Liver (tissue), 3 donors: ENCODE measurements at regions not wholly inside any gene's neighbourhood (a gene's known extent, or its start where the extent isn't known, plus 50 kb on each side); places are given as distances from the start of the nearest gene placed in this dataset.

ENCODE experiments used
- EGR1 ChIP-seq, 2 donors: IDR thresholded peaks; 2 replicates each; pipeline ENCODE4 v1.6.1; 2016 to 2018; ENCODE audit warnings: antibody characterized with exemption in 2 of 2, low read depth in 2 of 2
- RAD21 ChIP-seq, 2 donors: IDR thresholded peaks; 2 replicates each; pipeline ENCODE4 v1.6.1; 2016; ENCODE audit warnings: antibody characterized with exemption in 2 of 2, mild to moderate bottlenecking in 2 of 2
- REST ChIP-seq: IDR thresholded peaks from 2 replicates; pipeline ENCODE4 v1.6.1; 2016; ENCODE audit warnings: antibody characterized with exemption, mild to moderate bottlenecking
- RXRA ChIP-seq, 2 donors: IDR thresholded peaks; 2 replicates each; pipeline ENCODE4 v1.6.1; 2017 to 2018; ENCODE audit warnings: antibody characterized with exemption in 2 of 2, mild to moderate bottlenecking in 1 of 2
- SP1 ChIP-seq: IDR thresholded peaks from 2 replicates; pipeline ENCODE4 v1.6.1; 2018; ENCODE audit warnings: antibody characterized with exemption, mild to moderate bottlenecking
- YY1 ChIP-seq: IDR thresholded peaks from 2 replicates; pipeline ENCODE4 v1.6.1; 2016; ENCODE audit warnings: antibody characterized with exemption, mild to moderate bottlenecking
- TF ChIP-seq, protein P1 (sequence below): fragments of 150-350 bp; IDR thresholded peaks from 2 replicates; pipeline ENCODE4 v1.5.1; 2017; ENCODE audit warnings: improper control_type of control experiment, low read depth, low read length; ENCODE audit not compliant: missing input control
- TF ChIP-seq, protein P2 (sequence below): IDR thresholded peaks from 2 replicates; pipeline ENCODE4 v1.6.1; 2016; ENCODE audit warnings: antibody characterized with exemption
- donor health status: healthy.
- donor health status: healthy.

GRCh38 chr4:152154433-152154832, 381.5 kb downstream of the FBXW7 start:
- TF ChIP-seq, protein P1, sequence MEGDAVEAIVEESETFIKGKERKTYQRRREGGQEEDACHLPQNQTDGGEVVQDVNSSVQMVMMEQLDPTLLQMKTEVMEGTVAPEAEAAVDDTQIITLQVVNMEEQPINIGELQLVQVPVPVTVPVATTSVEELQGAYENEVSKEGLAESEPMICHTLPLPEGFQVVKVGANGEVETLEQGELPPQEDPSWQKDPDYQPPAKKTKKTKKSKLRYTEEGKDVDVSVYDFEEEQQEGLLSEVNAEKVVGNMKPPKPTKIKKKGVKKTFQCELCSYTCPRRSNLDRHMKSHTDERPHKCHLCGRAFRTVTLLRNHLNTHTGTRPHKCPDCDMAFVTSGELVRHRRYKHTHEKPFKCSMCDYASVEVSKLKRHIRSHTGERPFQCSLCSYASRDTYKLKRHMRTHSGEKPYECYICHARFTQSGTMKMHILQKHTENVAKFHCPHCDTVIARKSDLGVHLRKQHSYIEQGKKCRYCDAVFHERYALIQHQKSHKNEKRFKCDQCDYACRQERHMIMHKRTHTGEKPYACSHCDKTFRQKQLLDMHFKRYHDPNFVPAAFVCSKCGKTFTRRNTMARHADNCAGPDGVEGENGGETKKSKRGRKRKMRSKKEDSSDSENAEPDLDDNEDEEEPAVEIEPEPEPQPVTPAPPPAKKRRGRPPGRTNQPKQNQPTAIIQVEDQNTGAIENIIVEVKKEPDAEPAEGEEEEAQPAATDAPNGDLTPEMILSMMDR: no peak
- no peak for TF ChIP-seq RXRA (IDR thresholded peaks at IDR 0.05)
- no peak for TF ChIP-seq SP1
- TF ChIP-seq, protein P2, sequence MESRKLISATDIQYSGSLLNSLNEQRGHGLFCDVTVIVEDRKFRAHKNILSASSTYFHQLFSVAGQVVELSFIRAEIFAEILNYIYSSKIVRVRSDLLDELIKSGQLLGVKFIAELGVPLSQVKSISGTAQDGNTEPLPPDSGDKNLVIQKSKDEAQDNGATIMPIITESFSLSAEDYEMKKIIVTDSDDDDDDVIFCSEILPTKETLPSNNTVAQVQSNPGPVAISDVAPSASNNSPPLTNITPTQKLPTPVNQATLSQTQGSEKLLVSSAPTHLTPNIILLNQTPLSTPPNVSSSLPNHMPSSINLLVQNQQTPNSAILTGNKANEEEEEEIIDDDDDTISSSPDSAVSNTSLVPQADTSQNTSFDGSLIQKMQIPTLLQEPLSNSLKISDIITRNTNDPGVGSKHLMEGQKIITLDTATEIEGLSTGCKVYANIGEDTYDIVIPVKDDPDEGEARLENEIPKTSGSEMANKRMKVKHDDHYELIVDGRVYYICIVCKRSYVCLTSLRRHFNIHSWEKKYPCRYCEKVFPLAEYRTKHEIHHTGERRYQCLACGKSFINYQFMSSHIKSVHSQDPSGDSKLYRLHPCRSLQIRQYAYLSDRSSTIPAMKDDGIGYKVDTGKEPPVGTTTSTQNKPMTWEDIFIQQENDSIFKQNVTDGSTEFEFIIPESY: no peak
- TF ChIP-seq EGR1 (IDR thresholded peaks at IDR 0.05; ENCODE audit: low read depth in 2 of 2): no peak
- TF ChIP-seq YY1: no peak
- no peak for TF ChIP-seq RAD21 (IDR thresholded peaks at IDR 0.05)
- TF ChIP-seq REST: no peak
